Fibroblast of villous mesenchyme (primary cell): ENCODE measurements at regions not wholly inside any gene's neighbourhood (a gene's known extent, or its start where the extent isn't known, plus 50 kb on each side); places are given as distances from the start of the nearest gene placed in this dataset.

Source experiments
- DNase-seq: peaks from one replicate; pipeline ENCODE4 v3.0.0-alpha.2; 2010; ENCODE audit warnings: low read depth
- H3K4me3 ChIP-seq: 2 replicates; pipeline ENCODE4 v1.5.1; 2011; ENCODE audit warnings: low read depth, mild to moderate bottlenecking, low read length
- CTCF ChIP-seq: IDR thresholded peaks from 2 replicates; pipeline ENCODE4 v1.5.1; 2012; ENCODE audit warnings: low read depth, mild to moderate bottlenecking, low read length; ENCODE audit not compliant: insufficient read depth

GRCh38 chr7:55280031-55280454, 85.1 kb upstream of the LANCL2 start:
- peak; percentile 71 for TF ChIP-seq CTCF
- H3K4me3 ChIP-seq = no peak overlapping the region
- peak; percentile 79 for DNase-seq

- no peak for TF ChIP-seq CTCF
- H3K4me3 ChIP-seq = no peak overlapping the region
- DNase-seq = no peak
Observed at GRCh38 chr7:55285665-55286064, 79.5 kb upstream of the LANCL2 start.

GRCh38 chr7:55286666-55287065, 78.5 kb upstream of the LANCL2 start:
- no peak for TF ChIP-seq CTCF
- no peak overlapping the region for H3K4me3 ChIP-seq
- DNase-seq = no peak

- TF ChIP-seq CTCF = no peak
- no peak for DNase-seq
Observed at GRCh38 chr7:55288070-55288824, 76.9 kb upstream of the LANCL2 start.

GRCh38 chr7:55296070-55296469, 69.1 kb upstream of the LANCL2 start:
- TF ChIP-seq CTCF = no peak
- H3K4me3 ChIP-seq = no peak overlapping the region
- DNase-seq = no peak

More at GRCh38 chr7:55288070-55288824, 76.9 kb upstream of the LANCL2 start:
- H3K4me3 ChIP-seq = no peak overlapping the region

GRCh38 chr7:55299273-55299967, 65.7 kb upstream of the LANCL2 start:
- no peak for DNase-seq
- no peak for TF ChIP-seq CTCF
- no peak overlapping the region for H3K4me3 ChIP-seq
